MCF 10A (cell line): ENCODE measurements at regions not wholly inside any gene's neighbourhood (a gene's known extent, or its start where the extent isn't known, plus 50 kb on each side); places are given as distances from the start of the nearest gene placed in this dataset.

Experiments used
- BruUV-seq: library from RNA; stranded (reverse); fragments of 400-500 nt; replicated peaks from 2 replicates; lab custom pipeline; 2021; lab: Mats Ljungman, UMichigan
- CTCF ChIA-PET: fragments of 300-600 bp; sonication (Branson Sonifier 250); formaldehyde crosslinking; extraction: SDS; loops from one replicate; lab custom pipeline; 2021; ENCODE audit warnings: antibody characterized with exemption, inconsistent platforms; lab: Yijun Ruan, JAX
- POLR2A ChIA-PET: fragments of 300-600, 350-650 bp; sonication (Branson Sonifier 250); formaldehyde crosslinking; extraction: SDS; loops from one replicate; lab custom pipeline; 2020; ENCODE audit warnings: antibody characterized with exemption, inconsistent platforms; lab: Yijun Ruan, JAX
- DNase-seq: peaks from one replicate; pipeline ENCODE4 v3.0.0-alpha.2; 2018; ENCODE audit not compliant: unreplicated experiment
- H3K27ac Mint-ChIP-seq: one replicate; pipeline ENCODE4 v1.8.0; 2022; ENCODE audit warnings: mild to moderate bottlenecking, low read depth, mixed read lengths; ENCODE audit not compliant: unreplicated experiment
- H3K27me3 Mint-ChIP-seq: one replicate; pipeline ENCODE4 v1.8.0; 2022; ENCODE audit warnings: mixed read lengths; ENCODE audit not compliant: insufficient read depth, unreplicated experiment
- H3K36me3 Mint-ChIP-seq: one replicate; pipeline ENCODE4 v1.8.0; 2022; ENCODE audit warnings: mild to moderate bottlenecking, moderate library complexity, mixed read lengths; ENCODE audit not compliant: insufficient read depth, unreplicated experiment
- H3K4me1 Mint-ChIP-seq: one replicate; pipeline ENCODE4 v1.8.0; 2022; ENCODE audit warnings: mixed read lengths; ENCODE audit not compliant: insufficient read depth, unreplicated experiment
- H3K4me3 Mint-ChIP-seq: one replicate; pipeline ENCODE4 v1.8.0; 2022; ENCODE audit warnings: mild to moderate bottlenecking, moderate library complexity, mixed read lengths; ENCODE audit not compliant: unreplicated experiment
- H3K9me3 Mint-ChIP-seq: one replicate; pipeline ENCODE4 v1.8.0; 2022; ENCODE audit warnings: mixed read lengths; ENCODE audit not compliant: unreplicated experiment
- CTCF ChIP-seq: fragments of 200-600 bp; IDR thresholded peaks from one replicate; pipeline ENCODE4 v1.8.0; 2022; ENCODE audit warnings: antibody characterized with exemption, mild to moderate bottlenecking; ENCODE audit not compliant: unreplicated experiment
- intact Hi-C: fragments of 100-400 bp; cut with micrococcal nuclease; formaldehyde crosslinking; loops from 2 replicates; pipeline ENCODE4 v1.14.1; 2022

GRCh38 chr4:129355516-129355915 is 259.6 kb downstream of the C4orf33 start:
- H3K27me3 Mint-ChIP-seq, result no peaks in the 10 kb centered on the region
- no peaks in the 10 kb centered on the region for H3K9me3 Mint-ChIP-seq
- intact Hi-C loops, result no loop called here
- BruUV-seq, result no TSS peak
- TF ChIP-seq CTCF, result no peak
- no peak overlapping the region for H3K4me3 Mint-ChIP-seq
- POLR2A ChIA-PET, result no interaction called here
- H3K4me1 Mint-ChIP-seq, result peaks cover 12% of the 10 kb centered on the region
- CTCF ChIA-PET, result interaction anchor here (0.7 to 1.2 kb wide), 3 partner anchors 11 to 286 kb away, joined by 3 read pairs; no protein-coding TSS in a partner anchor
- H3K27ac Mint-ChIP-seq, result no peak overlapping the region
- peak; percentile 40 for DNase-seq
- H3K36me3 Mint-ChIP-seq, result no peaks in the 10 kb centered on the region

- no peaks in the 10 kb centered on the region for H3K27me3 Mint-ChIP-seq
- peaks cover 12% of the 10 kb centered on the region for H3K4me1 Mint-ChIP-seq
- ChIA-PET CTCF (interaction anchor here (1.4 to 9.0 kb wide), 2 partner anchors 14 to 282 kb away, joined by 15 to 110 read pairs; no protein-coding TSS in a partner anchor), POLR2A (interaction anchor here (0.5 to 1.3 kb wide), 2 partner anchors 10 to 468 kb away, joined by 3 to 4 read pairs; no protein-coding TSS in a partner anchor)
- H3K4me3 Mint-ChIP-seq, result no peak overlapping the region
- H3K27ac Mint-ChIP-seq, result no peak overlapping the region
- H3K36me3 Mint-ChIP-seq, result no peaks in the 10 kb centered on the region
- intact Hi-C loops, result no loop called here
- no peaks in the 10 kb centered on the region for H3K9me3 Mint-ChIP-seq
- DNase-seq, result peak; percentile 80
- TF ChIP-seq CTCF, result no peak
- no TSS peak for BruUV-seq
Measured at GRCh38 chr4:129358571-129358970, 262.6 kb downstream of the C4orf33 start.

- peaks cover 12% of the 10 kb centered on the region for H3K4me1 Mint-ChIP-seq
- no peak overlapping the region for H3K27ac Mint-ChIP-seq
- H3K36me3 Mint-ChIP-seq, result no peaks in the 10 kb centered on the region
- H3K9me3 Mint-ChIP-seq, result no peaks in the 10 kb centered on the region
- intact Hi-C loops, result no loop called here
- BruUV-seq, result no TSS peak
- H3K4me3 Mint-ChIP-seq, result no peak overlapping the region
- DNase-seq, result no peak
- no peak for TF ChIP-seq CTCF
- ChIA-PET CTCF (interaction anchor here (2.7 to 9.0 kb wide), 2 partner anchors 15 to 282 kb away, joined by 8 to 110 read pairs; no protein-coding TSS in a partner anchor), POLR2A (interaction anchor here (0.6 to 1.0 kb wide), 3 partner anchors 26 to 1886 kb away, joined by 3 read pairs; no protein-coding TSS in a partner anchor)
- H3K27me3 Mint-ChIP-seq, result no peaks in the 10 kb centered on the region
Measured at GRCh38 chr4:129359461-129359860, 263.5 kb downstream of the C4orf33 start.

- Mint-ChIP-seq H3K27ac (no peak overlapping the region), H3K4me1 (peaks cover 12% of the 10 kb centered on the region), H3K9me3 (no peaks in the 10 kb centered on the region), H3K27me3 (no peaks in the 10 kb centered on the region), H3K36me3 (no peaks in the 10 kb centered on the region), H3K4me3 (no peak overlapping the region)
- no TSS peak for BruUV-seq
- peak; percentile 78 for TF ChIP-seq CTCF
- intact Hi-C loops, result loop anchor here (1.0 to 5.0 kb wide), 4 partner anchors 164 to 1446 kb away; no protein-coding TSS in a partner anchor
- ChIA-PET CTCF (interaction anchor here (0.6 to 9.0 kb wide), 30 partner anchors 9 to 1182 kb away, joined by 3 to 110 read pairs (median 4); no protein-coding TSS in a partner anchor), POLR2A (interaction anchor here (1.4 kb wide), 1 partner anchor 278 kb away, joined by 3 read pairs; no protein-coding TSS in a partner anchor)
- peak; percentile 87 for DNase-seq
Measured at GRCh38 chr4:129362691-129363274, 266.8 kb downstream of the C4orf33 start.
